ENCODE measurements at regions not wholly inside any gene's neighbourhood (a gene's known extent, or its start where the extent isn't known, plus 50 kb on each side); places are given as distances from the start of the nearest gene placed in this dataset.

DNA sequence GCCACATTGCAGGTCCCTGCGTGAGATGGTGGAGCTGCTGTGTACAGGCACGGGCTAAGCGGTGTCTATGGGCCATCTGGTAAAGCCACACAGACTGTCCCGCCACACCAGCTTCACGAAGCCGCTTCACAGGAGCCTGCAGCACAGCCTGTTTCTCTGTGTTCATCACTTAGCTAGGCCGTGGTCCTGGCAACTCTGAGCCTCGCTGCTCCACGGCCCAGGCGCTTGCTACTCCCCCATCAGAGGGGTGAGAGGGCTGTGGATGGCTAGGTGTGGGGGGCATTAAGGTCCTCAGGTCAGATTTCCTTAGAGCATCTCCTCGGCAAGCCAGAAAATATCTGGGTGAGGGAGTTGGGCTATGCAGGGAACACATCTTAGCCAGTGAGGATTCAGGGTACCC lies 225.7 kb downstream of the GLI2 start:
- TF ChIP-seq GATA3 (IDR thresholded peaks at IDR 0.05; ENCODE audit: low read depth, low read length) (no peak), GATA2 (IDR thresholded peaks at IDR 0.05; ENCODE audit: low read depth, low read length) (no peak)

GRCh38 chr2:120963997-120964705 lies 228.5 kb downstream of the GLI2 start:
- TF ChIP-seq GATA3 (IDR thresholded peaks at IDR 0.05; ENCODE audit: low read depth, low read length) (no peak), GATA2 (IDR thresholded peaks at IDR 0.05; ENCODE audit: low read depth, low read length) (no peak)

DNA sequence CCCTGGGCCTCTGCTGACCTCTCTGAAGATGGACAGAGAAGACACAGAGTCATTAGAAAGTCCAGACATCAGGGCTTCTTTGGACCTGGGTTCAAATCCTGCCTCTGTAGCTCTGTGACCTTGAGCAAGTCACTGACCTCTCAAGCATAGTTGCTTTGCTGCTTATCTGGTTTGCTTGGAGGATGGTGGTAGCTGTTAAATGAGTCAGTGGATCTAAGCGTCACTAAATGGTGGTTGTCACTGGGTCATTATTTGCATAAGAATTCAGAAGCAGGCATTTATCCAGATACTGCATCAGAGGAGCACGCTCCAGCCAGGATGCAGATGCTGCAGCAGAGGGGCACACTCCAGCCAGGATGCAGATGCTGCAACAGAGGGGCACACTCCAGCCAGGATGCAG lies 229.2 kb downstream of the GLI2 start:
- TF ChIP-seq GATA2 (IDR thresholded peaks at IDR 0.05; ENCODE audit: low read depth, low read length) (no peak), GATA3 (IDR thresholded peaks at IDR 0.05; ENCODE audit: low read depth, low read length) (no peak)

DNA sequence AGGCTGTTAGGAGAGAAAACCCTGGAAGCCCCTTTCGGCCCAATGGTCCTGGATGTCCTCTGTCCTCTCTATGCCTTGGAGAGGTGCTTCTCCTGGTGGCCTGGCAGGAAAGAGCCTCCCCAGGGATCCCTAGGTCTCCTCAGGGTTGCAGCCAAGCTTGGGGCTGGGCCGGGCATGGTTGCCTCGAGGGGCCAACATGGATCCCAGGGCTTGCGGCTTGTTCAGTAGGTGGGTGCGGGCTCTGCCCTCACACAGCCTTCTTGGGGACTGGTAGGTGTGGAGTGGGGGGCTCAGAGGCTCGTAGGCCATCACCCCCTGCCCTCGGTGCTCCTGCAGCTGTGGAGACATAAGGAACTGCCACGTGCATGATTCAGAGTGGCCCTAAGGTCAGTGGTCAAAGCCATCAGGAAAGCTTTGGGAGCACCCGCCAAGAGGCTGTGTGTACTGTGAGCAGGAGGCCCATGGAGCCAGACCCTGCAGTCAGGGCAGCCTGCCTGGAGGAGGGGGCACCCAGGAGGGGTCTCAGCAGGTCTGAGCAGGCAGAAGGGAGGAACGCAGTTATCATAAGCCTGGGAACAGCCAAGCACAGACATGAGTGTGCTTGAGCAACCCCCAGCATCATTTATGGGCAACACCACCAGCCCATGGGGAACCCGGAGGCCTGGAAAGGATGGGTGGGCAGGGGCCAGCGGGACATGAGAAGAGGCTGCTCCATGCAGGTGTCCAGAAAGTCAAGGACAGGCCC lies 231.0 kb downstream of the GLI2 start:
- no peak for TF ChIP-seq GATA3 (IDR thresholded peaks at IDR 0.05; ENCODE audit: low read depth, low read length)
- no peak for TF ChIP-seq GATA2 (IDR thresholded peaks at IDR 0.05; ENCODE audit: low read depth, low read length)

GRCh38 chr2:120968307-120969015 lies 232.8 kb downstream of the GLI2 start:
- no peak for TF ChIP-seq GATA2 (IDR thresholded peaks at IDR 0.05; ENCODE audit: low read depth, low read length)

- TF ChIP-seq GATA3 (IDR thresholded peaks at IDR 0.05; ENCODE audit: low read depth, low read length) (no peak), GATA2 (IDR thresholded peaks at IDR 0.05; ENCODE audit: low read depth, low read length) (no peak)
Measured at GRCh38 chr2:120969613-120970355, 234.1 kb downstream of the GLI2 start.

GRCh38 chr2:120971866-120972265 lies 236.2 kb downstream of the GLI2 start:
- TF ChIP-seq GATA3 (IDR thresholded peaks at IDR 0.05; ENCODE audit: low read depth, low read length) (no peak), GATA2 (IDR thresholded peaks at IDR 0.05; ENCODE audit: low read depth, low read length) (no peak)

DNA sequence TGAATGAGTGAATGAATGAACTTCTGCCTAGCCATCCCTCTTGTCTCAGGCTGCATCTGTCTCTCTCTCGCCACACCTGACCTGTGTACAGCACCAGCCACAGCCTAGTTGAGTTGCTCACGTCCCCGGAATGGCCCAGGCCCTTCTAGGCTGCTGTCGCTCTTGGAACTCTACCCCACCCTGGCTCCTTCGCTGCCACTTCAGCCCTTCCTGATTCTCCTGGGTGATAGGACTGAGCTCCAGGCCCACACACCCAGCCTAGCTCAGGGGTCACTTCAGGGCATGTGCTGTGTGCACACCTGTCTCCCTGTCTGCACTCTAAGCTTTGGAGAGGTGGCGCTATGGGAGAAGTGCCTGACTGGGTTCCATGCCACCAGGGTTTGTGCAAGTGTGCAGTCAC lies 236.6 kb downstream of the GLI2 start:
- TF ChIP-seq GATA2 (IDR thresholded peaks at IDR 0.05; ENCODE audit: low read depth, low read length): no peak
- no peak for TF ChIP-seq GATA3 (IDR thresholded peaks at IDR 0.05; ENCODE audit: low read depth, low read length)

DNA sequence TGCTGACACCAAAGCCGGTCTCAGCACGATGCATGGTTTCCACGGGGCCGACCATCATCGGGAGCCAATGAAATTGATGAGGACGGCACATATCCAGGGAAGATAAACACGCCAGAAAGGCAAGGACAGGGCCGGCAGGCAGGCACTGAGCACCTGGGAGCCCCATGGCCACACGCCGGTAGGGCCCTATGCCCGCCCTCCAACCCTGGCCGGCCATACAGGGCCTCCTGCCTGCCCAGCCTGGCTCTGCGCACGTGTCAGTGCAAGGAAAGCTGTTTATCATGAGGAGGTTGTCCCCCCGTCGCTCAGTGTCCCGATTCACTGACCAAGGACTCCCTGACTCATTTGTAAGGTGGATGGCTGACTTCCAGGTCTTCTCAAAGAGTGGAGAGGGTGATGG lies 237.5 kb downstream of the GLI2 start:
- TF ChIP-seq GATA3 (IDR thresholded peaks at IDR 0.05; ENCODE audit: low read depth, low read length) (no peak), GATA2 (IDR thresholded peaks at IDR 0.05; ENCODE audit: low read depth, low read length) (no peak)

DNA sequence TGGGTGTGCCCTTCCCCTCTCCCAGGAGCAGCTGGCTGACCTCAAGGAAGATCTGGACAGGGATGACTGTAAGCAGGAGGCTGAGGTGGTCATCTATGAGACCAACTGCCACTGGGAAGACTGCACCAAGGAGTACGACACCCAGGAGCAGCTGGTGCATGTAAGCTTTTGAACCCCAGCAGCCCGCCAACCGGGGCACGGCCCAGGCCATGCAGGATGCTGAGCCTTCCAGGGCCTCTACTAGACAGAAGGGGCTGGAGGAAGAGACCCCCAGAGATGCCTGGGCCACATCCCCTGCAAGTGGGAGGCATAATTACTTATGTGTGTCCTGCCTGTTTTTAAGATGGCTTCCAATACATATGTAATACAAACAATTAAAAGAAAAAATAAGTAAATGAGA lies 239.3 kb downstream of the GLI2 start:
- TF ChIP-seq GATA2 (IDR thresholded peaks at IDR 0.05; ENCODE audit: low read depth, low read length) (no peak), GATA3 (IDR thresholded peaks at IDR 0.05; ENCODE audit: low read depth, low read length) (no peak)

DNA sequence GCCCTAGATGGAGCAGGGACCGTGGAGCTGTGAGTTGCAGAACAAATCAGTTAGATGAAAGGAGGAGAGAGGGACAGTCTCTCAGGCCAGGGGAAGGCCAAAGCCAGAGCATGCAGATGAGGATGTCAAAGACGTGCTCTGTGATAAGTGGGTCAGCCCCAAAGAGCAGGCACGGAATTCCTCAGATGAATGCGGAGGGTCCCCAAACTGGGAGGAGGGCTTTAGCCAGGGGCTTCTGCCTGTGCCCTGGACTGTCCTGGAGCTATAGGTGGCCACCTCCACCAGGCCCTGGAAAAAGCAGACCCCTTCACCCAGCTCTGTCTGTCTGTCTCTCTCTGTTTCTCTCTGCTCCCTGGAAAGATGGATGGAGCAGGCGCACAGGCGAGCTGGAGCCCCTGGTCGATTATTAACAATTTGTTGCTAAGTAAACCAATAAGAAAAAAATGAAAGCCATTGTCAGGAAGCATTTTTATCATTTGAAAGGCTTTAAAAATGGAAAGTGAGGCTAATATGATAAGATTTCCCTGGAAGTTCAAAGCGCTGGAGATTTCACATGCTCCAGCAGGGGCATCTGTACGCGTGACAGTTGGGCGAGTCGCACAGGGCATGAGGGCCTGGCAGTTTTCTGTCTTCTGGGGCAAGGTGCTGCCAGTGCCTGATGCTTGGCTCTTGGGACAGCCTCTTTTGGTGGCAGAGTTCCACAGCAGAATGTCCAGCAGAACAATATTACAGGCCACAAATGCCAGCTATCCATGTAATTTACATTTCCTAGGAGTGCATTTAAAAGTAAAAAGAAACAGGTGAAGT lies 241.0 kb downstream of the GLI2 start:
- TF ChIP-seq GATA3 (IDR thresholded peaks at IDR 0.05; ENCODE audit: low read depth, low read length) (no peak), GATA2 (IDR thresholded peaks at IDR 0.05; ENCODE audit: low read depth, low read length) (no peak)

GRCh38 chr2:120977582-120978358 lies 242.1 kb downstream of the GLI2 start:
- TF ChIP-seq GATA3 (IDR thresholded peaks at IDR 0.05; ENCODE audit: low read depth, low read length) (no peak), GATA2 (IDR thresholded peaks at IDR 0.05; ENCODE audit: low read depth, low read length) (peak; percentile 37; the same call in 1 of the 2 replicates)

Measured in SH-SY5Y (cell line).